Peyer's patch (tissue), 4 donors: ENCODE measurements at regions not wholly inside any gene's neighbourhood (a gene's known extent, or its start where the extent isn't known, plus 50 kb on each side); places are given as distances from the start of the nearest gene placed in this dataset.

Source experiments
- POLR2A ChIP-seq, 2 donors: fragments of 450-650 bp; IDR thresholded peaks; one replicate each; pipeline ENCODE4 v1.5.1; 2017; ENCODE audit warnings: antibody characterized with exemption in 2 of 2, mild to moderate bottlenecking in 2 of 2, moderate library complexity in 2 of 2
- TF ChIP-seq, protein P1 (sequence below), 6 experiments: fragments of 450-650 bp in 4 of 6; fragments of 200-600 bp in 2 of 6; sonication (generic) in 1 of 6; IDR thresholded peaks; one replicate each; pipeline ENCODE4 v1.5.1; 2017 to 2019; ENCODE audit warnings: antibody characterized with exemption in 6 of 6, mild to moderate bottlenecking in 3 of 6, moderate library complexity in 1 of 6

DNA sequence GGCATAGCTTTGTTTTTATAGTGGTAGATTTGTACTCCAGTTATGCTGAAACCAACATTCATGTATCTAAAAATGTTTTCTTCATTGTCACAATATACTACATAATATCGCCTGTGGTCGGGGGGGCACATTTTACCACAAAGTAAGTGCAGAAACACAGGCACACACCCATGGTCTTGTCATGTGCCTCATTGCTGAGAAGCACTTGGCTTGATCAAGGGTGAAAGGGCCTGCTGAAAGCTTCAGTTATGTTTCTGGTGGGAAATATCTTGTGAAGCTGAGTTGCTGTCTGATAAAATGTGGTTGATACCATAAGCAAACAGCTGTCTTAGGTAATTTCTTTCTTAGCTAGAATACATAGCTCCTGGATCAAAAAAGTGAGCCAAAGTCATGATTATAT is 393.1 kb downstream of the MAN2A1 start:
- no peak for TF ChIP-seq POLR2A (IDR thresholded peaks at IDR 0.05)
- TF ChIP-seq, protein P1, sequence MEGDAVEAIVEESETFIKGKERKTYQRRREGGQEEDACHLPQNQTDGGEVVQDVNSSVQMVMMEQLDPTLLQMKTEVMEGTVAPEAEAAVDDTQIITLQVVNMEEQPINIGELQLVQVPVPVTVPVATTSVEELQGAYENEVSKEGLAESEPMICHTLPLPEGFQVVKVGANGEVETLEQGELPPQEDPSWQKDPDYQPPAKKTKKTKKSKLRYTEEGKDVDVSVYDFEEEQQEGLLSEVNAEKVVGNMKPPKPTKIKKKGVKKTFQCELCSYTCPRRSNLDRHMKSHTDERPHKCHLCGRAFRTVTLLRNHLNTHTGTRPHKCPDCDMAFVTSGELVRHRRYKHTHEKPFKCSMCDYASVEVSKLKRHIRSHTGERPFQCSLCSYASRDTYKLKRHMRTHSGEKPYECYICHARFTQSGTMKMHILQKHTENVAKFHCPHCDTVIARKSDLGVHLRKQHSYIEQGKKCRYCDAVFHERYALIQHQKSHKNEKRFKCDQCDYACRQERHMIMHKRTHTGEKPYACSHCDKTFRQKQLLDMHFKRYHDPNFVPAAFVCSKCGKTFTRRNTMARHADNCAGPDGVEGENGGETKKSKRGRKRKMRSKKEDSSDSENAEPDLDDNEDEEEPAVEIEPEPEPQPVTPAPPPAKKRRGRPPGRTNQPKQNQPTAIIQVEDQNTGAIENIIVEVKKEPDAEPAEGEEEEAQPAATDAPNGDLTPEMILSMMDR (IDR thresholded peaks at IDR 0.05) = no peak
